Coronary artery (tissue), 2 donors: ENCODE measurements at regions not wholly inside any gene's neighbourhood (a gene's known extent, or its start where the extent isn't known, plus 50 kb on each side); places are given as distances from the start of the nearest gene placed in this dataset.

ENCODE experiments used
- DNase-seq: peaks from one replicate; pipeline ENCODE4 v3.0.0-alpha.2; 2017; ENCODE audit warnings: low spot score
- H3K27ac ChIP-seq, 2 donors: fragments of 200-600 bp; sonication (generic); one replicate each; pipeline ENCODE4 v1.5.1; 2016 to 2019
- H3K4me3 ChIP-seq: fragments of 200-600 bp; sonication (generic); 2 replicates; pipeline ENCODE4 v1.5.1; 2016; ENCODE audit warnings: mild to moderate bottlenecking, moderate library complexity
- CTCF ChIP-seq: fragments of 200-600 bp; sonication (generic); IDR thresholded peaks from one replicate; pipeline ENCODE4 v1.5.1; 2019; ENCODE audit warnings: antibody characterized with exemption

GRCh38 chr1:87568911-87569310, 240.2 kb downstream of the LMO4 start:
- Histone ChIP-seq H3K27ac (no peak overlapping the region), H3K4me3 (no peak overlapping the region)
- TF ChIP-seq CTCF = no peak
- DNase-seq = no peak

GRCh38 chr1:87572008-87572407, 243.3 kb downstream of the LMO4 start:
- TF ChIP-seq CTCF = no peak
- no peak for DNase-seq
- Histone ChIP-seq H3K4me3 (no peak overlapping the region), H3K27ac (no peak overlapping the region)

GRCh38 chr1:87572891-87573290, 244.2 kb downstream of the LMO4 start:
- H3K4me3 ChIP-seq = no peak overlapping the region
- no peak for TF ChIP-seq CTCF
- DNase-seq = no peak
- no peak overlapping the region for H3K27ac ChIP-seq

- no peak overlapping the region for H3K27ac ChIP-seq
- TF ChIP-seq CTCF = no peak
These were observed 246.8 kb downstream of the LMO4 start for GRCh38 chr1:87575528-87575927.

GRCh38 chr1:87578464-87578863, 249.8 kb downstream of the LMO4 start:
- H3K27ac ChIP-seq = no peak overlapping the region
- no peak for DNase-seq
- H3K4me3 ChIP-seq = no peak overlapping the region
- TF ChIP-seq CTCF = no peak

More at GRCh38 chr1:87575528-87575927, 246.8 kb downstream of the LMO4 start:
- H3K4me3 ChIP-seq = no peak overlapping the region
- no peak for DNase-seq

- TF ChIP-seq CTCF = no peak
- DNase-seq = no peak
- H3K27ac ChIP-seq = no peak overlapping the region
- H3K4me3 ChIP-seq = no peak overlapping the region
These were observed 254.8 kb downstream of the LMO4 start for GRCh38 chr1:87583459-87583858.

GRCh38 chr1:87584586-87584985, 255.9 kb downstream of the LMO4 start:
- Histone ChIP-seq H3K4me3 (no peak overlapping the region), H3K27ac (no peak overlapping the region)
- TF ChIP-seq CTCF = no peak
- DNase-seq = no peak
